HepG2 (cell line): ENCODE measurements at regions not wholly inside any gene's neighbourhood (a gene's known extent, or its start where the extent isn't known, plus 50 kb on each side); places are given as distances from the start of the nearest gene placed in this dataset.

ENCODE experiments used
- ATAC-seq: fragments of 200-7000 bp; cut with Tn5 transposase; 3 replicates; pipeline ENCODE4 v1.9.1; 2020; ENCODE audit warnings: mild to moderate bottlenecking, moderate library complexity
- BruUV-seq: library from RNA; stranded (reverse); fragments of 400-500 nt; replicated peaks from 2 replicates; lab custom pipeline; 2021; lab: Mats Ljungman, UMichigan
- CTCF ChIA-PET: fragments of 300-600 bp; formaldehyde crosslinking; extraction: SDS; loops from one replicate; lab custom pipeline; 2021; ENCODE audit warnings: low total read pairs, inconsistent platforms, low intra/inter-chr PET ratio; lab: Yijun Ruan, JAX
- POLR2A ChIA-PET: fragments of 350-600 bp; sonication (Branson Sonifier 250); formaldehyde crosslinking; loops from one replicate; lab custom pipeline; 2020; ENCODE audit warnings: antibody characterized with exemption, inconsistent platforms; lab: Yijun Ruan, JAX
- DNase-seq: peaks from one replicate; pipeline ENCODE4 v3.0.0-alpha.2; 2015; ENCODE audit warnings: low spot score
- FAIRE-seq: peaks from 3 replicates; lab custom pipeline; 2011; peaks lifted over from hg19 to GRCh38; lab: Jason Lieb, UNC
- H2AFZ ChIP-seq: one replicate; pipeline ENCODE4 v1.6.1; 2011; ENCODE audit warnings: low read length, inconsistent platforms
- H3K27ac ChIP-seq: fragments of 300-600 bp; 3 replicates; pipeline ENCODE4 v1.8.0; 2011; ENCODE audit warnings: mixed run types, mild to moderate bottlenecking, mixed read lengths, low read length, inconsistent platforms; ENCODE audit not compliant: insufficient read depth; ENCODE audit errors: extremely low read length
- H3K27me3 ChIP-seq, 2 experiments: fragments of 200-600 bp in 1 of 2; 2 replicates in 1 of 2; 3 replicates in 1 of 2; pipeline versions ENCODE4 v1.6.0 to v1.8.0; 2011; ENCODE audit warnings: low read length in 2 of 2, mild to moderate bottlenecking in 2 of 2, moderate library complexity in 2 of 2, inconsistent platforms in 1 of 2; ENCODE audit not compliant: insufficient read depth in 2 of 2, control insufficient read depth in 1 of 2
- H3K36me3 ChIP-seq, 2 experiments: fragments of 200-600 bp in 1 of 2; replicated peaks in 1 of 2; 2 replicates in 1 of 2; 3 replicates in 1 of 2; pipeline versions ENCODE4 v1.5.1 to v1.8.0; 2011; ENCODE audit warnings: low read length in 2 of 2, inconsistent platforms in 1 of 2; ENCODE audit not compliant: insufficient read depth in 2 of 2, control insufficient read depth in 1 of 2
- H3K4me1 ChIP-seq: 2 replicates; pipeline ENCODE4 v1.5.1; 2012; ENCODE audit warnings: low read length, inconsistent platforms; ENCODE audit not compliant: insufficient read depth
- H3K4me2 ChIP-seq: 2 replicates; pipeline ENCODE4 v1.6.0; 2011; ENCODE audit warnings: low read depth, low read length, inconsistent platforms
- H3K4me3 ChIP-seq, 3 experiments: fragments of 200-600 bp in 1 of 3; sonication (generic), shearing (Covaris generic) in 1 of 3; replicated peaks in 1 of 3; 2 replicates each; pipeline ENCODE4 v1.5.1; 2011 to 2016; ENCODE audit warnings: low read length in 3 of 3, inconsistent platforms in 2 of 3, low read depth in 2 of 3, mild to moderate bottlenecking in 2 of 3, control low read depth in 1 of 3, mixed read lengths in 1 of 3; ENCODE audit not compliant: insufficient read depth in 1 of 3
- H3K79me2 ChIP-seq: one replicate; pipeline ENCODE4 v1.6.1; 2011; ENCODE audit warnings: low read length, inconsistent platforms; ENCODE audit not compliant: insufficient read depth
- H3K9ac ChIP-seq: 2 replicates; pipeline ENCODE4 v1.6.0; 2011; ENCODE audit warnings: mild to moderate bottlenecking, low read depth, low read length, inconsistent platforms; ENCODE audit not compliant: insufficient read depth
- H3K9me3 ChIP-seq: 2 replicates; pipeline ENCODE4 v1.5.1; 2012; ENCODE audit warnings: mild to moderate bottlenecking, low read length
- H4K20me1 ChIP-seq: 2 replicates; pipeline ENCODE4 v1.6.0; 2011; ENCODE audit warnings: inconsistent platforms, mild to moderate bottlenecking, low read length, moderate library complexity; ENCODE audit not compliant: insufficient read depth
- ATAD3A ChIP-seq: sonication (generic); formaldehyde crosslinking; IDR thresholded peaks from 2 replicates; pipeline ENCODE4 v1.4.0; 2020; ENCODE audit warnings: missing genetic modification reagents
- KMT2A ChIP-seq: sonication (generic); formaldehyde crosslinking; IDR thresholded peaks from 2 replicates; pipeline ENCODE4 v1.4.0; 2020; ENCODE audit warnings: missing genetic modification reagents
- MXD3 ChIP-seq: IDR thresholded peaks from 2 replicates; pipeline ENCODE4 v1.6.1; 2016; ENCODE audit warnings: mild to moderate bottlenecking, missing biosample characterization, missing genetic modification reagents
- POLR2AphosphoS5 ChIP-seq: IDR thresholded peaks from 2 replicates; pipeline ENCODE4 v1.6.1; 2012; ENCODE audit warnings: low read depth, low read length
- RORA ChIP-seq: sonication (generic); formaldehyde crosslinking; IDR thresholded peaks from 2 replicates; pipeline ENCODE4 v1.5.0; 2020; ENCODE audit warnings: mild to moderate bottlenecking, missing genetic modification reagents, moderate library complexity
- TFAP4 ChIP-seq: sonication (generic); IDR thresholded peaks from 2 replicates; pipeline ENCODE4 v1.6.1; 2016; ENCODE audit warnings: low read depth, borderline replicate concordance
- TFDP1 ChIP-seq: IDR thresholded peaks from 2 replicates; pipeline ENCODE4 v1.6.1; 2016; ENCODE audit warnings: missing compliant biosample characterization, missing genetic modification reagents, borderline replicate concordance
- ZNF225 ChIP-seq: sonication (generic); formaldehyde crosslinking; IDR thresholded peaks from 2 replicates; pipeline ENCODE4 v1.4.0; 2020; ENCODE audit warnings: mild to moderate bottlenecking, missing genetic modification reagents
- ZNF362 ChIP-seq: sonication (generic); formaldehyde crosslinking; IDR thresholded peaks from 2 replicates; pipeline ENCODE4 v1.4.0; 2020; ENCODE audit warnings: missing genetic modification reagents, mild to moderate bottlenecking, borderline replicate concordance
- ZNF446 ChIP-seq: sonication (generic); formaldehyde crosslinking; IDR thresholded peaks from 2 replicates; pipeline ENCODE4 v1.5.0; 2020; ENCODE audit warnings: mild to moderate bottlenecking, missing genetic modification reagents
- WGBS: methylation state at CpG from one replicate; pipeline ENCODE4 v1.1.6; 2017; ENCODE audit warnings: low lambda C conversion rate; 5-methylcytosine and 5-hydroxymethylcytosine counted together
- in situ Hi-C: cut with HindIII; loops from 2 replicates; pipeline ENCODE4 v1.10.0; 2017; ENCODE audit warnings: low pct_unique_long_range_greater_than_20kb; ENCODE audit not compliant: extremely low pct_ligation_motif_present
- intact Hi-C: fragments of 100-400 bp; cut with micrococcal nuclease; formaldehyde crosslinking; loops from one replicate; pipeline ENCODE4 v1.10.0; 2022; ENCODE audit not compliant: unreplicated experiment

GRCh38 chrX:115437841-115438595, 123.0 kb upstream of the PLS3 start:
- DNase-seq, result no peak
- Histone ChIP-seq H3K4me3 (no peak overlapping the region), H3K27ac (no peak overlapping the region), H3K27me3 (no peaks in the 10 kb centered on the region)
- POLR2A ChIA-PET, result no interaction called here
- BruUV-seq, result no TSS peak
- TF ChIP-seq ZNF362 (CRISPR knock-in tag), result no peak
- TF ChIP-seq ZNF225 (CRISPR knock-in tag), result no peak
- TF ChIP-seq ZNF446 (CRISPR knock-in tag), result no peak
- no peak for TF ChIP-seq POLR2AphosphoS5
- no peak for TF ChIP-seq MXD3 (CRISPR knock-in tag)
- no peak for TF ChIP-seq ATAD3A (CRISPR knock-in tag)
- TF ChIP-seq, all 625 proteins: peak for 0
- H3K9ac ChIP-seq, result no peak overlapping the region
- CTCF ChIA-PET, result no interaction called here
- in situ Hi-C loops (no loop called here), intact Hi-C loops (no loop called here)
- no peaks in the 10 kb centered on the region for H3K79me2 ChIP-seq
- H3K4me2 ChIP-seq, result no peak overlapping the region
- 35% methylated on average over 5 of the region's 5 CpGs for WGBS
- H3K9me3 ChIP-seq, result no peaks in the 10 kb centered on the region
- no peak overlapping the region for H2AFZ ChIP-seq
- no peaks in the 10 kb centered on the region for H4K20me1 ChIP-seq
- no peaks in the 10 kb centered on the region for H3K4me1 ChIP-seq
- FAIRE-seq (no peak), ATAC-seq (no peak)
- no peaks in the 10 kb centered on the region for H3K36me3 ChIP-seq

GRCh38 chrX:115448146-115448545, 112.8 kb upstream of the PLS3 start:
- ChIA-PET CTCF (no interaction called here), POLR2A (no interaction called here)
- 59% methylated on average over 2 of the region's 2 CpGs for WGBS
- Histone ChIP-seq H3K27ac (no peak overlapping the region), H4K20me1 (no peaks in the 10 kb centered on the region), H3K9me3 (no peaks in the 10 kb centered on the region), H3K4me3 (no peak overlapping the region), H3K79me2 (no peaks in the 10 kb centered on the region), H3K4me2 (no peak overlapping the region), H3K36me3 (no peaks in the 10 kb centered on the region), H3K9ac (no peak overlapping the region), H2AFZ (no peak overlapping the region), H3K27me3 (no peaks in the 10 kb centered on the region), H3K4me1 (peaks cover 14% of the 10 kb centered on the region; the same call in 1 of the 2 replicates)
- no peak for DNase-seq
- no TSS peak for BruUV-seq
- TF ChIP-seq KMT2A (CRISPR knock-in tag) (no peak), TFDP1 (CRISPR knock-in tag) (no peak), TFAP4 (no peak), RORA (no peak)
- no peak for ATAC-seq
- FAIRE-seq, result no peak
- intact Hi-C loops (no loop called here), in situ Hi-C loops (no loop called here)
